Adrenal gland (tissue), 9 donors: ENCODE measurements at regions not wholly inside any gene's neighbourhood (a gene's known extent, or its start where the extent isn't known, plus 50 kb on each side); places are given as distances from the start of the nearest gene placed in this dataset.
A peak's percentile ranks its signal among the peaks of the same experiment; 100 is the strongest.

Experiments used
- DNase-seq, 7 donors: peaks; one replicate each; pipeline ENCODE4 v3.0.0-alpha.2; 2019 to 2020
- H3K27ac ChIP-seq, 5 donors: fragments of 200-600 bp; sonication (generic) in 4 of 5; 1 replicate in 3 of 5; 2 replicates in 2 of 5; pipeline versions ENCODE4 v1.5.1 to v1.8.0; 2016 to 2020; ENCODE audit warnings: mild to moderate bottlenecking in 1 of 5
- H3K27me3 ChIP-seq: fragments of 200-600 bp; 2 replicates; pipeline ENCODE4 v1.8.0; 2021
- H3K36me3 ChIP-seq, 2 donors: fragments of 200-600 bp; replicated peaks in 1 of 2; 1 replicate in 1 of 2; 2 replicates in 1 of 2; pipeline versions ENCODE4 v1.5.1 to v1.8.0; 2018 to 2022
- H3K4me1 ChIP-seq, 2 donors: fragments of 200-600 bp; replicated peaks in 1 of 2; 1 replicate in 1 of 2; 2 replicates in 1 of 2; pipeline versions ENCODE4 v1.5.1 to v1.8.0; 2018 to 2021
- H3K4me3 ChIP-seq, 4 donors: fragments of 200-600 bp; sonication (generic) in 3 of 4; one replicate each; pipeline ENCODE4 v1.5.1; 2016 to 2018
- H3K9me3 ChIP-seq, 3 donors: fragments of 200-600 bp; sonication (generic) in 1 of 3; replicated peaks in 1 of 3; 1 replicate in 2 of 3; 2 replicates in 1 of 3; pipeline versions ENCODE4 v1.5.1 to v1.8.0; 2016 to 2021
- POLR2A ChIP-seq, 2 donors: fragments of 450-650 bp; IDR thresholded peaks; one replicate each; pipeline ENCODE4 v1.6.1; 2017; ENCODE audit warnings: antibody characterized with exemption in 2 of 2, mild to moderate bottlenecking in 2 of 2, moderate library complexity in 1 of 2
- WGBS, 4 donors: extraction: QIAGEN DNeasy Blood & Tissue Kit in 2 of 4; methylation state at CpG; one replicate each; pipeline versions ENCODE4 v1.1.5 to v1.1.7; 2013 to 2017; 5-methylcytosine and 5-hydroxymethylcytosine counted together
- intact Hi-C, 2 donors: fragments of 100-400 bp; cut with DNase I; formaldehyde crosslinking; loops; one replicate each; pipeline versions ENCODE4 v1.14.1 to v1.15.0; 2022 to 2023
- TF ChIP-seq, protein P1 (sequence below), 6 experiments: fragments of 450-650 bp in 4 of 6; fragments of 200-600 bp in 2 of 6; sonication (generic) in 1 of 6; IDR thresholded peaks; 1 replicate in 5 of 6; 2 replicates in 1 of 6; pipeline versions ENCODE4 v1.5.1 to v1.8.0; 2016 to 2021; ENCODE audit warnings: antibody characterized with exemption in 6 of 6, mild to moderate bottlenecking in 2 of 6, moderate library complexity in 1 of 6
- donor health status: healthy with polysubstance abuse.
- donor health status: Bipolar disorder and iron deficiency.
- donor health status: DM: yes; HTN: yes; CAD: no.
- donor health status: DM: no; HTN: no; CAD: no.
- donor health status: DM: no; HTN: no; CAD: no.

DNA sequence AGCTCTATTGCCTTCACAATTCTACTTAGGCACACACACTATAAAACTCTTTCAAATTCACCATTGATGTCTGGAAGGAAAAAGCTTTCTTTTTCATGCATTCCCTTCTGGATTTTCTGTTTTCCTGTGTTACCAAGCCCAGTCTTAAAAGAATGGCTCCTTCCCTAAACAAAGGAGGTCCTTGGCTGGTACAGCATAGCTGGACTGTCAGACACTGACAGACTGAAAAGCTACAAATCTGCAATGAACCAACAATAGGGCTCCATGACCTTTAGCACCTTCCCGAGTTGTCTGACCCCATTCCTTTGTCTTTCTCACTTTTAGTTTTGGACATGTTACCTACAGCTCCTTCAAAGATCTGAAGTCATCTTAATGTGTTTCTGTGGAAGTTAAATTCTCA, 382.5 kb downstream of the TMEM161B start:
- Histone ChIP-seq H3K4me3 (no peak overlapping the region), H3K9me3 (peaks cover 0 to 6% (median 0%) of the 10 kb centered on the region in 3 donors), H3K27ac (no peak overlapping the region), H3K4me1 (no peaks in the 10 kb centered on the region), H3K27me3 (no peaks in the 10 kb centered on the region), H3K36me3 (no peaks in the 10 kb centered on the region)
- no peak for DNase-seq
- intact Hi-C loops: loop anchor here in 1 of 2 donors (10.0 kb wide), 1 partner anchor 799 kb away; no protein-coding TSS in a partner anchor
- 1 to 17% (median 5%) methylated on average over 1 of the region's 1 CpG for WGBS, 4 donors
- no peak for TF ChIP-seq POLR2A (IDR thresholded peaks at IDR 0.05)
- TF ChIP-seq, protein P1, sequence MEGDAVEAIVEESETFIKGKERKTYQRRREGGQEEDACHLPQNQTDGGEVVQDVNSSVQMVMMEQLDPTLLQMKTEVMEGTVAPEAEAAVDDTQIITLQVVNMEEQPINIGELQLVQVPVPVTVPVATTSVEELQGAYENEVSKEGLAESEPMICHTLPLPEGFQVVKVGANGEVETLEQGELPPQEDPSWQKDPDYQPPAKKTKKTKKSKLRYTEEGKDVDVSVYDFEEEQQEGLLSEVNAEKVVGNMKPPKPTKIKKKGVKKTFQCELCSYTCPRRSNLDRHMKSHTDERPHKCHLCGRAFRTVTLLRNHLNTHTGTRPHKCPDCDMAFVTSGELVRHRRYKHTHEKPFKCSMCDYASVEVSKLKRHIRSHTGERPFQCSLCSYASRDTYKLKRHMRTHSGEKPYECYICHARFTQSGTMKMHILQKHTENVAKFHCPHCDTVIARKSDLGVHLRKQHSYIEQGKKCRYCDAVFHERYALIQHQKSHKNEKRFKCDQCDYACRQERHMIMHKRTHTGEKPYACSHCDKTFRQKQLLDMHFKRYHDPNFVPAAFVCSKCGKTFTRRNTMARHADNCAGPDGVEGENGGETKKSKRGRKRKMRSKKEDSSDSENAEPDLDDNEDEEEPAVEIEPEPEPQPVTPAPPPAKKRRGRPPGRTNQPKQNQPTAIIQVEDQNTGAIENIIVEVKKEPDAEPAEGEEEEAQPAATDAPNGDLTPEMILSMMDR (IDR thresholded peaks at IDR 0.05): no peak

- no peak for DNase-seq
- intact Hi-C loops: loop anchor here in 1 of 2 donors (10.0 kb wide), 1 partner anchor 799 kb away; no protein-coding TSS in a partner anchor
- peaks cover 0 to 3% (median 0%) of the 10 kb centered on the region in 3 donors for H3K9me3 ChIP-seq
- H3K27ac ChIP-seq: no peak overlapping the region
- no peaks in the 10 kb centered on the region for H3K36me3 ChIP-seq
- no peaks in the 10 kb centered on the region for H3K27me3 ChIP-seq
- TF ChIP-seq POLR2A (IDR thresholded peaks at IDR 0.05): no peak
- TF ChIP-seq, protein P1 (IDR thresholded peaks at IDR 0.05): peak in 2 of 6 experiments; percentile 19 to 23
- 75 to 86% (median 81%) methylated on average over 1 of the region's 1 CpG for WGBS, 4 donors
- no peak overlapping the region for H3K4me3 ChIP-seq
- H3K4me1 ChIP-seq: no peaks in the 10 kb centered on the region
Measured at GRCh38 chr5:87885758-87886157, 382.9 kb downstream of the TMEM161B start.

DNA sequence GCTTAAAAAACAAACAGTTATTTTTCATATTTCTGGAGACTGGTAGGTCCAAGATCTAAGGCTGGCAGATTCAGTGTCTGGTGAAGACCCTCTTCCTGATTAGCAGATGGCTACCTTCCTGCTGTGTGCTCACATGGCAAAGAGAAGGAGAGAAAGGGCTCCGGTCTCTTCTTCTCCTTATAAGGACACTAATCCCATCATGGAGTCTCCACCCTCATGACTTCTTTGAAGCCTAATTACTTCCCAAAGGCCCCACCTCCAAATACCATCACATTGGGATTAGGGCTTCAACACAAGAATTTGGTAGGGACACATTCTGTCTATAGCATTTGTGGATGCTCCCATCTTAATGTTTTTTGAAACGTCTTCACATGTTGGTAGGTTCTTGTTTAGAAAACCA, 391.1 kb downstream of the TMEM161B start:
- H3K36me3 ChIP-seq: no peaks in the 10 kb centered on the region
- H3K27me3 ChIP-seq: no peaks in the 10 kb centered on the region
- H3K4me1 ChIP-seq: no peaks in the 10 kb centered on the region
- H3K9me3 ChIP-seq: no peaks in the 10 kb centered on the region
- 39 to 61% (median 50%) methylated on average over 2 of the region's 2 CpGs for WGBS, 4 donors
- no peak for DNase-seq
- no peak overlapping the region for H3K4me3 ChIP-seq
- intact Hi-C loops: no loop called here
- no peak overlapping the region for H3K27ac ChIP-seq
- no peak for TF ChIP-seq POLR2A (IDR thresholded peaks at IDR 0.05)
- TF ChIP-seq, protein P1 (IDR thresholded peaks at IDR 0.05): no peak

DNA sequence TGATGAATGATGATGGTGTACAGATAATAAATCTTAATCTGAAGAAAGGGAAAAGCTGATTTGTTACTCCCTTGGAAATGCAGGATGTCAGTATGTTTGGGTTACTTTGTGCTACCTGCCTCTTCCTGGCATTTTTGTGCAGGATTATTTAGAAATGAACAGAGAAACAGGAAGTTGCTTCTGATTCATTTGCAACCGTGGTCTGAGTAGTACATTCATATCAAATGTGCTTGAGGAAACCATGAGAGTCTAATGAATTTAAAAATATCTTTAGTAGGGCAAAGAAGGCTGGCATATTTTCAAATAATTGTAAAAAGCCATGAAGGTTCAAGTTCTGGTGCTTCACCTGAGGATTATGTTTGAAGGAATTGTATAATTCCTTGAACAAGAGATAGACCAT, 391.6 kb downstream of the TMEM161B start:
- no peak overlapping the region for H3K4me3 ChIP-seq
- DNase-seq: no peak
- H3K27ac ChIP-seq: no peak overlapping the region
- H3K9me3 ChIP-seq: no peaks in the 10 kb centered on the region
- no peaks in the 10 kb centered on the region for H3K27me3 ChIP-seq
- 26 to 38% (median 32%) methylated on average over 1 of the region's 1 CpG for WGBS, 4 donors
- intact Hi-C loops: no loop called here
- H3K4me1 ChIP-seq: no peaks in the 10 kb centered on the region
- TF ChIP-seq POLR2A (IDR thresholded peaks at IDR 0.05): no peak
- TF ChIP-seq, protein P1 (IDR thresholded peaks at IDR 0.05): no peak
- H3K36me3 ChIP-seq: no peaks in the 10 kb centered on the region
